ENCODE measurements at regions not wholly inside any gene's neighbourhood (a gene's known extent, or its start where the extent isn't known, plus 50 kb on each side); places are given as distances from the start of the nearest gene placed in this dataset.

DNA sequence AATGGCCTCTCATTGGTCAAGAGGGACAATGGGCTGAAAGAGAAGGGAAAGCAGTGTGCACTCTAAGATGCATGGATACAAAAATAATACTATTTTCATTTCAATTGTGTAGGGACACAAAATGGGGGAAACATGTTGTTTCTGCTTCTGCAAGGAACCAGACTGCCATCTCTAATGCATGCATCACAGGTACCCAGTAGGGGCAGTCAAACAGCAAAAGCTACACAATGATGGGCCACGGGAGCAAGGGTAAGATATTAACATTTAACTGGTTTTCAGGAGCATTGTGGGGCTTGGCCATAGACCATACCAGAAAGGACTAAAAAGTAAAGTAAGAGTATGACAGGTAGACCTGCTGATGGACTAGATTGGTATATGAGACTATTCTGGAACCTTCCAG, 535.8 kb downstream of the SPATA31D1 start:
- in situ Hi-C loops (cut with HindIII; ENCODE audit: low pct_unique_long_range_greater_than_20kb, low sequenced_read_pairs) = no loop called here
- DNase-seq (ENCODE audit: low read depth, low spot score) = no peak

DNA sequence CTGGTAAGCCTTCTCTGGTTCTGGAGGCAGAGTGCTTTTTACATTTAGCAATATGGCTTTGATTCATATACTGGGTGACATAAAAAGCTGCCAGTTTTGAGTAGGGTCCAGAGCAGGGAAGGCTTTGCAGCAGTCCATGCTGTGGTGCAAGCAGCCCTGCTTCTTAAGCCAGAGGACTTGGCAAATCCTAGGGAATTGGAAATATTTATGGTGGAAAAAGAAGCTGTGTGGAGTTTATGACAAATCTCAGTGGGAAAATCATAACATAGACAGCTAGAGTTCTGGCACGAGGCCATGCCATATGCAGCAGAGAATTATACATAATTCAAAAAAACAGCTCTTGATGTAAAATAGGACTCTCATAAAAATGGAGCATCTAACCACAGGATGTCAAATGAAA, 536.4 kb downstream of the RASEF start:
- in situ Hi-C loops (cut with HindIII; ENCODE audit: low pct_unique_long_range_greater_than_20kb, low sequenced_read_pairs) = no loop called here
- DNase-seq (ENCODE audit: low read depth, low spot score) = no peak

DNA sequence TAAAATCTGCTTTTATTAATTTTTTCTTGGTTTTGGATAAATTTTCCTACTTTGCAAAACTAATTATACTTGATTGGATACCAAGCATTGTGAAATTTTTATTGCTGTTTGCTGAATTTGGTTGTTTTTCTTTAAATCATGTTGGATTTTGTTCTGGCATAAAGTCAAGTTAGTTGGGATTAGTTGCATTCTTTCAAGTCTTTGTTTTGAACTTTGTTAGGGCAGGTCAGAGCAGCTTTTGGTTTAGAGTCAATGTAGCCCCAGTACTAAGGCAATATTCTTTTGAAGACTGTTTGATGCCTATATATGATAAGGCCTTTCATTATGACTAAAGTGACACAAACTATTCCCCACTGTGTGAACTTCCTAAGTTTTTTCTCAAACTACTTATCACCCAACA, 531.1 kb downstream of the RASEF start:
- DNase-seq (ENCODE audit: low read depth, low spot score) = no peak
- in situ Hi-C loops (cut with HindIII; ENCODE audit: low pct_unique_long_range_greater_than_20kb, low sequenced_read_pairs) = no loop called here

DNA sequence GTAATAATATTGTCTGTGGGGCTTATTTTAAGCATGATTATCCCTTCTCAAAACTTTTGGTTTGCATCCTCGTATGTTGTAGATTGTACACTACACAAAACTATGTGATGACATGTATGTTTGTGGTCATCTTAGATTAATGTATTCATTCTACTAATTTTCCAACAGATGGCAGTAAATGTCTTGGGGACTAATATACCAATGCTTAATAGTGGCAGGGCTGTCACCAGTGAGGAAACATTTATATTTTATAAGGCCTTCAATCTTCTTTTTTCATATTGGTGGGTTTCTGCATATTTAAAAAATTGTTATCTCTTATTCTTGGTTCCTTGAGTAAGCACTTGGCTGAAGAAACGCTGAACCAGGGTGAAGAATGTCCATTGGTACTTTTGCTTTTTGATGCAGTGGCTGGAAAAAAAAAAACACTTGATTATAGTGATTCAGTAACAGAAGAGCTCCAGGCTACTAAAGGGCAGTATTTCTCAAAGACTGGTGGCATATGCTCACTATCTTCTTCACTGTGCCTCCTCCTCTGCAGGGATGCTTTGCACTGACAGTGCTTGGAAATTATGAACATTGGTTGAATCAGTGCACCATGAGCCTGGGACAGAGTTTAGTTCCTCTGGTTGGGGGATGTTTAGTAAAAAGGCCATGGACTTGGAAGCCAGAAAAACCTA, 530.3 kb downstream of the RASEF start:
- peak; percentile 50 for DNase-seq (ENCODE audit: low read depth, low spot score)
- in situ Hi-C loops (cut with HindIII; ENCODE audit: low pct_unique_long_range_greater_than_20kb, low sequenced_read_pairs) = no loop called here

DNA sequence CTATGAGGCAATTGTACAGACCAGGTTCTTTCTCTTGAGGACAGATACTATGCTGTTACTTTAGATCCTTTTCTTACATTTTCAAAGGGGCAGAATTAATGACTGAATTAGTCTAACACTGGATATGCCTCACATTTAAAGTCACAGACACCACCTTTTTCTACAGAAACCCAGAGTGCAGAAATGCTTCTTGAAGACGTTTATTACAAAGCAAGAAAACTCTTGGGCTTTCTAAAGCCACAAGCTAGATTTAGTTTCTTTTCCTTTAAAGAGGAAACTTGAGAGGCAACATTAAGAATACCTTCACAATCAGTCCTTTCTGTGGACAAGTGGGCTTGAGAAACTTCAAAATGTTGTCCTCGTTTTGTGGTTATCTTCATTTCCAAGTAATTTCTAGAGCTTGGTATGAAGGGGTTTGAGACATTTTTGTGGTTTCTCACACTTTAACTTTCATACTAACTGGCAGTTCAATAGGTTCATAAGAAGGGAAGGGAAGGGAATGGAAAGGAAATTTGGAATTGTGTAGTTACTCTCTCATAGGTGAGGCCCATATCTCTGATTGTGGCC, 527.4 kb downstream of the RASEF start:
- no peak for DNase-seq (ENCODE audit: low read depth, low spot score)
- in situ Hi-C loops (cut with HindIII; ENCODE audit: low pct_unique_long_range_greater_than_20kb, low sequenced_read_pairs) = no loop called here

DNA sequence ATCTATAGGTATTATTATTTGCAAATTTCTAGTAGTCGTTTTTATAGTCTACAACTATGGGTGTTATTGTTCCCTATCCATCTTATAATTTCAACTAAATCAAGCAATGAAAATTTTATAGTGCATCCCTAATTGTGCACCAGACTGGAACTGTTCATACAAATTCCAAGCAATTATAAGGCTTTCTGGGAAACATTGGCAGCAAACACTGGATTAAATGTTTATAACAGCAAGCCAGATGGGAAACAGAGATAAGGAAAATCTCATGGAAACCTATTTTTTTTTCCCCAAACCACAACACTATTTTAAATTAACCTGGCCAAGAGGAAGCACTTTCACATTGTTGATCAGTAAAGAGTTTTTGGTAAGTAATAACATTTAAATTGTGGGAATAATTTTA, 524.3 kb downstream of the RASEF start:
- in situ Hi-C loops (cut with HindIII; ENCODE audit: low pct_unique_long_range_greater_than_20kb, low sequenced_read_pairs) = no loop called here
- DNase-seq (ENCODE audit: low read depth, low spot score) = no peak

DNA sequence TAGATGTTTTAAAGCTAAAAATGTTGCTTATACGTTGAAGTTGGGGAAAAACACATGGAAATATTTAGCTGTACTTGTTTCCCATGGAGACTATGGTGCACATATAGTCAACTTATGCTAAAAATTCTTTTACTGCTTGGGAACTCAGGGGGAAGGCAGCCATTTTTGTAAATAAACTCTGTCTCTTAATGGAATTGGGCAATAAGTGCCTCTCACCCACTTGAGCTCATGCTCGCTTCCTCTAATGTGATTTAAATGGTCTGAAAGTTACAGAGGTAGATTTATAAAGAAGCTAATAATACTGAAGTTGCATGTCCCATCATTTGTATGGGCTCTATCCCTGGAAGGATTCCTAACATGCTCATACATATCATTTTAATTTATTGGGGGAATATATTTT, 523.8 kb downstream of the RASEF start:
- in situ Hi-C loops (cut with HindIII; ENCODE audit: low pct_unique_long_range_greater_than_20kb, low sequenced_read_pairs) = no loop called here
- no peak for DNase-seq (ENCODE audit: low read depth, low spot score)

DNA sequence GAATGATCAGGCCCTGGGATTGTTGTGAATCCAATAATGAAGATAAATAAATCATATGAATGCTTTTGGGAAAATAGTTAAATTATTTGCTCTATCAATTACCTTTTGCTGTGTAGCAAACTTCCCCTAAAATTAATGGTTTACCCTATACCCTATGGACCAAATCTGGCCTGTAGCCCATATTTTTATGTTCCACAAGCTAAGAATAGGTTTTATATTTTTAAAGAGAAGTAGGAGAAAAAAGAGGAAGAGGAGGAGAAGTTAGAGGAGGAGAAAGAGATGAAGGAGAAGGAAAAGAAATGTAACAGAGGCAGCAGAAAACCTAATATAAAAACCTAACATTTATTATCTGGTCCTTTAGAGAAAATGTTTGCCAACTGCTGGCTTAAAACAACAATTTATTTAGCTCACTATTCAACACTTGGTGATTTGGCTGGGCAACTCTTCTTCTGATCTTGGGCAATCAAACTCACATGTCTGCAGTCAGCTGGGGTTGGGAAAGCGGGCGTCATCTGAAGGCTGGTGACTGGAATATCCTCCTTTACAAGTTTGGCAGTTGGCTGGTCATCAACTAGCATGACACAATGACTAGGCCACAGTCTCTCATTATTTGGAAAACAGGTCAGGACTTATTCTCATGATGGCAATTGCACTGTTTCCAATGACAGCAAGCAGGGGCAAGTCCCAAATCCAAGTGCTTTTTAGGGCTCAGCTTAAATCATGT, 522.9 kb downstream of the RASEF start:
- no peak for DNase-seq (ENCODE audit: low read depth, low spot score)
- in situ Hi-C loops (cut with HindIII; ENCODE audit: low pct_unique_long_range_greater_than_20kb, low sequenced_read_pairs) = no loop called here

DNA sequence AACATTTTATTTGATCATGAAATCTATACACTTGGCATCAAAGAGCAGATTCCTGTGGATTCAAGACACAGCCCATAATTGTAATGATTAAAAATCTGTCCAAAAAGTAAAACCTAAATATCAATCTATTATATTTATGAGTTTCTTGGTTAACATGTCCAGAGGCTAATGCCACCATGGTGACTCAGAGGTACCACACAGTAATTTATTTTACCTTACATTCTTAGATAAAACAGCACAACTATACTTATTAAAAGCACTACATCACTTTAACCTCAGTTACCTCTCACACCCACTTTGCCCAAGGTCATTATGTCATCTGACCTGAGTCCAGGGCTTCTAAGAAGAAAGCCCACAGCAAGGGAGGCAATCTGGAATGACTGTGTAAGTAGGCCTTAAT, 519.2 kb downstream of the RASEF start:
- in situ Hi-C loops (cut with HindIII; ENCODE audit: low pct_unique_long_range_greater_than_20kb, low sequenced_read_pairs) = no loop called here
- DNase-seq (ENCODE audit: low read depth, low spot score) = no peak

DNA sequence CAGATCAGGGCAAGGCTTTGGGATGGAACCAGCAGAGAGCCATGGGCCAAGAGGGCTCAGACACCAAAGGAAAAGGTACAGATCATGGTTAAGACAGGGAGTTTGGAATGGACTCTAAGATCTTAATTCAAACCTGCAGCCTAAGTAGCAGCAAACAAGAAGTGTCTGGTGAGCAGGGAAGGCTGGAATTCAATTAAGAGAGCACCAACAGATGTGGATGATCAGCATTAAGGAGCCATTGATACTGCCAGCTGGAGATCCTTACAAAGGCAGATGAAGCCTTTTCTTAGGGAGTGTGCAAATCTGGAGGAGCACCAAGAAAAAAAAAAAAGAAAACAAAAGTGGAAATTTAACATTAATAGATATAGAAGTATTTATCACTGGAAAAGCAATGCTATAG, 516.8 kb downstream of the RASEF start:
- in situ Hi-C loops (cut with HindIII; ENCODE audit: low pct_unique_long_range_greater_than_20kb, low sequenced_read_pairs) = no loop called here
- no peak for DNase-seq (ENCODE audit: low read depth, low spot score)

DNA sequence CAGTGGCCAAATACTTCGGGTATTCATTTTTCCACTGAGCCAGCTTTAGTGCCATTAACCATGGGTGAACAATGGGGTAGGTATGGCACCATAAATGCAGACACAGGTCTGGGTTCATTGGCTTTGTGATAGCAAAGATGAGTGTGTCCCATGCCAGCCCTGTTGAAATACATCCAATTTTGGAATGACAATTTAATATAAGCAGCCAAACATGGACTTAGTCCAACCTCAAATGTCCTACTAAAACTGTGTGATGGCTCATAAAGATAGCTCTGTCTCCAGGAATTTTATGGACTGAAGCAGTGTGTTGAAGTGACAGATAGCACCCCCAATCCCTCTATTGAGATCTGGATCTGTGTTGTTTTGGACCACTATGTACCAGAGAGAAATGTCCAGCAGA, 514.9 kb downstream of the RASEF start:
- no peak for DNase-seq (ENCODE audit: low read depth, low spot score)
- in situ Hi-C loops (cut with HindIII; ENCODE audit: low pct_unique_long_range_greater_than_20kb, low sequenced_read_pairs) = no loop called here

DNA sequence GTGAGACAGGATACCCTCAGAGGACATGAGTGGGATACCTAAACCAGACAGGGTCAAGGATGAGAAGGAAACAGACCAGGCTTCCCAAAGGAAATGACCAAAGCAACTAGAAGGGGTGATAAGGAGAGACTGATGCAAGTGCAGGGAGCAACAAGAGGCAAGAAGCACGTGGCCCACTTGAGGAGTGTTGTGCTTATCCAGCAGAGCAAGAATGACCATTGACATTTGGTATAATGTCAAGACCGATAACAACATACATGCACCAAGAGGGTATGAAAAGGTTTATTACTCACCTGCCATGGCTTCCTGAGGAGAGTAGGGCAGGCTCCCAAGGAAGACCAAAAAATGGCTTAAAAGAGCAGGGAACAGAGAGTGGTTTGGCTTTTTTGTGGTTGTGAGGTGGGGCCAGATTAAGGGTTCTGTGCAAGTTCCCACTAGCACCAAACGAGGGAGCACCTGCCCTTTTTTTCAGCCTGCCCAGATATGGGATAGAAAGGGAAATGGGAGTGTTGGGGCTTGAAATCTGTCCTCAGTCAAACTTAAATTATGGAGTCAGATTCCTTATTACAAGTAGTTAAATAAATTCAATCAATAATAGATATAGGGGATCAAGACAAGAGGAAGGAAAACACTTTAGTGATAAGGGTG, 513.6 kb downstream of the RASEF start:
- peak; percentile 57 for DNase-seq (ENCODE audit: low read depth, low spot score)
- in situ Hi-C loops (cut with HindIII; ENCODE audit: low pct_unique_long_range_greater_than_20kb, low sequenced_read_pairs) = no loop called here

DNA sequence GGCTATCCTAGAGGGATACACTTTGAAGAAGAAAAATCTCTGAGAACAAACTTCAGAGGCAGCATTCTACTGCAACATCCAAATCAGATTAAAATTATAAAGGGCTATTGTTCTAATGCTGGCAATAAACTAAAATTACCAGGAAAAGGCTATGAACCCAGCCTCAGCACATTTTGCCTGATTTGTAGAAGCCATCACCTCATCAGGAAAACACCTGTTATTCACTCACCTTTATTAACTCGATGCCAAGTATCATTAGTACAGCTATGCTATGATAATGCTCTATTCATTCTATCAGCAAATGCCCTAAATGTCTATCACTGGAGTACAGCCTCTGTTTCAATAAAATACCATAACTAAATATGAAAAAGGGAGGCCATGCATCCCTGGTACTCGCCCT, 510.2 kb downstream of the RASEF start:
- in situ Hi-C loops (cut with HindIII; ENCODE audit: low pct_unique_long_range_greater_than_20kb, low sequenced_read_pairs) = no loop called here
- DNase-seq (ENCODE audit: low read depth, low spot score) = no peak

DNA sequence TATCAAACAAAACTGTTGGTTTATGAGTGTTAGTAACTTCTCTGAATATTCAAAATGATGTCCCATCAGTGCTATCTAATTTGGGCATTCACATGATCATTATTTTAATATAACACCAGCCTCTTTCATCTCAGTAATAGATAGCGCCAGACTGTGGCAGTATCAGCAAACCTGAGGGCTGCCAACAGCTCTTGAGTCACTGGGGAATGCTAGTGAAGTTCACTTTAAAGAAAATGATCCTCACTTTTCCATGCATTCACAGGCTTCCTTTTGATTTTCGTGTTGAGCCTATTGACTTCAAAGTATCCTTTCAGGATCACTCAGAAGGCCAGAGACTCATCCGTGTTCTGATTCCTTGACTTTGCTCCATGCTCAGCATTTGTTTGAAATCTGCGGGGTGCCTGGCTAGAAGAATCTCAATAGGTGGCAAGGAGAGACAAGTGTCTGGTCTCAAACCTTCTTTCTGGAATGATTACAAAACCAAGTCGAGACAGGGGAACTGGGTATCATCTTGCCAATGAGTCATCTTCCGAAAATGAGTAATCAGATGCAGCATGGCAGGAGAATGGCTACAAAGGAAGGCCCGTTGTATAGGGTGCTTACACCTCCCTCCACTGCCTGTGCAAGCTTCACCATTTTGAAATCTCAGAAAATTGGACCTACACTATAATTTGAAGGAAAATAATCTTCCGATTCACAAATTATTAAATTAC, 509.1 kb downstream of the RASEF start:
- in situ Hi-C loops (cut with HindIII; ENCODE audit: low pct_unique_long_range_greater_than_20kb, low sequenced_read_pairs) = no loop called here
- no peak for DNase-seq (ENCODE audit: low read depth, low spot score)

DNA sequence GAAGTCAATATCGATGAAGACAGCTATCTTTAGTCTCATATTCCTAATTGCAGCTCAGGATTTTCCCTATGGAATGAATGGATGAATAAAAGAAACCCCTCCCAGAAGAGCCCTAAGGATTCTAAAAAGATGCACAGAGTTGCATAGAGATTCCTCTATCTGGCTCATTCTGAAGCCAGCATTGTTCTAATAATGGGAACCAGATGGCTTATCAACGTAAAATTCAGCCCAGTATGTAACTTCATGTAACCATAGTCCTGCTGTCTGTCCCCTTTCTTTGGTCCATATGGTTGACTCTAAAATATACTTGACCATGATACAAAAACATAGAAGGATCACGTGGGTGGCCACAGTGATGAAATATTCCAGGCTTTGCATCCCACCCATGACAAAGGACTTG, 508.6 kb downstream of the RASEF start:
- in situ Hi-C loops (cut with HindIII; ENCODE audit: low pct_unique_long_range_greater_than_20kb, low sequenced_read_pairs) = no loop called here
- no peak for DNase-seq (ENCODE audit: low read depth, low spot score)

DNA sequence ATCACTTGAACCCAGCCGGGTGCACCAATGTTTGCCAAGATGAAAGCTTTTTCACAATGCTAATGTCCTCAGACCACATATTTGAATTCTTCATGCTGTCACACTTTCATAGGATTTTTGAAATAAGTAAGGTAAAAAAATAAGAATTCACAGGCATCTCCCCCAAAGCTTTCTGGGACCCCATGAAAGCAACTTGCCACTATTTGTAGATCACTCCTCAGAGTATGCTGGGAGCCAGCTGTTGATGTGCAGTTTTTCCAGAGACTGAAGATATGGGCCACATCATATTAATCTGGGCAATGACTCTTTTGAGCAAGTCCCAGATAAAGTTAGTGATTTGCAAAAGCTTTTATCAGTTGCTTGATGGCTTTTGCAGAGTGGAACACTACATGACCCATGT, 507.9 kb downstream of the RASEF start:
- in situ Hi-C loops (cut with HindIII; ENCODE audit: low pct_unique_long_range_greater_than_20kb, low sequenced_read_pairs) = no loop called here
- no peak for DNase-seq (ENCODE audit: low read depth, low spot score)

DNA sequence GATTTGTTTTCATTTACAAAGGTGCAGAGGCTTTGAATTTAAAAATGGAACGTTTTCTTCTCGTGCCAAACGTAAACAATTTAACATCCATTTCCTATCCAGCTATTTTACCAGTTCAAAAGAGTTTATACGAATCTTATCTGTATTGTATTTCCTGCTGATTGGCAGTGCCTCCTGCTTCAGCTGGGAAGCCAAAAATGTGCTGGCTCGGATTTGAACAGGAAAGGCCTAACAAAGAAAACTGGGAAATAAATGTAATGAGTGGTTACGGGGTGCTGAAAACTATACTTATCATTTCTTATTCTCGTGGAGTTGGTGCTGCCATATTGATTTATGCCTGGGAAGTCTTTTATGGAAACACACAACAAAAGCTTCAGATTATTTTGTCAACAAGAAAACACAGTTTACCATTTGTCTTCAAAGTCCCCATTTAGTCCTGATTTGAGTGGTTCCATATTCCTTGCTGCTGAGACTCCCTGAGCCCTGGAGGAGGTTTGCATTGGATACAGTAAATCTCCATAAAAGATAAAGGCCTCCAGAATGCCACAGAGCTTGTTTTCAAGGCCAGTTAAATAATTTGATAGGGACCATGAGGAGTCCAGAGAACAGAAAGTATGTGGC, 507.4 kb downstream of the RASEF start:
- in situ Hi-C loops (cut with HindIII; ENCODE audit: low pct_unique_long_range_greater_than_20kb, low sequenced_read_pairs) = no loop called here
- DNase-seq (ENCODE audit: low read depth, low spot score) = no peak

DNA sequence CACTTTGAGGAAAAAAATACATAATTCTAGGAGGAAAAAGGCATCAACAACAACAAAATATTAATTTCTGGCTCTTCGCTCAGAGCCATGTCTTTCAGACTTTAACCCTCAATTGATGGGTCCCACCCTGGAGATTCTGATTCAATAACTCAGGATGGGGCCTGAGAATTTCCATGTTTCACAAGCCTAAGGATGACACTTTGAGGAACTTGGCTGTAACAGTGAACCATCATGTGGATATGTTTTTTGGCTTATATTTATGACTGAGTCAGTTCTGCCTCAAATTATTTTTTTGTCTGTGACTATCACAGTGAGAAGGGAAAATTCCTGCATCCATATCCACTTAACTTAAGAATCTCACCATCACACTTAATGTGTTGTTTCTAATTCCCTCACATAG, 504.6 kb downstream of the RASEF start:
- DNase-seq (ENCODE audit: low read depth, low spot score) = no peak
- in situ Hi-C loops (cut with HindIII; ENCODE audit: low pct_unique_long_range_greater_than_20kb, low sequenced_read_pairs) = no loop called here
